ENCODE measurements at regions not wholly inside any gene's neighbourhood (a gene's known extent, or its start where the extent isn't known, plus 50 kb on each side); places are given as distances from the start of the nearest gene placed in this dataset.

DNA sequence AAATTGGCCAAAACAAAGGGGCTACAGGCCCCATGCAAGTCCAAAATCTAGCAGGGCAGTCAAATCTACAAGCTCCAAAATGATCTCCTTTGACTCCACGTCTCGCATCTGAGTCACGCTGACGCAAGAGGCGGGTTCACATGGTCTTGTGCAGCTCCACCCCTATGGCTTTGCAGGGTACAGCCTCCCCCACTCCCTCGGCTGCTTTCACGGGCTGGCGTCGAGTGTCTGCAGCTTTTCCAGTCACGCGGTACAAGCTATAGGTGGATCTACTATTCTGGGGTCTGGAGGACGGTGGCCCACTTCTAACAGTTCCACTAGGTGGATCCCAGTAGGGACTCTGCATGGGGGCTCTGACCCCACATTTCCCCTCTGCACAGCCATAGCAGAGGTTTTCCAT, 99.2 kb upstream of the KCNIP4 start:
- no peak for DNase-seq (ENCODE audit: low spot score)
- Histone ChIP-seq H3K79me1 (ENCODE audit: low read depth, low read length) (no peaks in the 10 kb centered on the region), H3K4me3 (ENCODE audit: low read length in 2 of 2) (no peak overlapping the region), H3K4me2 (ENCODE audit: insufficient read depth, low read length, poor library complexity, severe bottlenecking) (no peak overlapping the region), H3K14ac (ENCODE audit: low read length) (no peak overlapping the region), H3K27me3 (ENCODE audit: control insufficient read depth in 3 of 3, insufficient read depth in 3 of 3, low read depth in 1 of 3, low read length in 3 of 3) (no peaks in the 10 kb centered on the region), H3K9me3 (replicated peaks in 1 of 2; ENCODE audit: control insufficient read depth in 2 of 2, insufficient read depth in 1 of 2, low read depth in 1 of 2, low read length in 2 of 2) (no peaks in the 10 kb centered on the region), H2BK120ac (ENCODE audit: low read depth, low read length) (no peak overlapping the region), H3K4ac (ENCODE audit: low read length) (no peak overlapping the region), H2BK12ac (ENCODE audit: low read length) (no peak overlapping the region), H3K9ac (ENCODE audit: low read depth, low read length, poor library complexity) (no peak overlapping the region), H4K91ac (ENCODE audit: low read depth, low read length, poor library complexity) (no peak overlapping the region), H3K4me1 (ENCODE audit: control insufficient read depth in 2 of 2, insufficient read depth in 1 of 2, low read depth in 1 of 2, low read length in 2 of 2) (no peaks in the 10 kb centered on the region), H3K27ac (replicated peaks; ENCODE audit: low read length) (no peak overlapping the region), H3K18ac (ENCODE audit: low read length) (peak overlapping the region; percentile 23), H4K8ac (ENCODE audit: low read depth, low read length) (no peak overlapping the region), H2BK5ac (ENCODE audit: low read length) (no peak overlapping the region), H3K36me3 (replicated peaks in 1 of 2; ENCODE audit: control insufficient read depth in 2 of 2, insufficient read depth in 2 of 2, low read length in 2 of 2) (no peaks in the 10 kb centered on the region), H2AFZ (ENCODE audit: low read length) (no peak overlapping the region), H2BK15ac (ENCODE audit: low read length) (no peak overlapping the region), H3K23ac (ENCODE audit: low read depth, low read length, poor library complexity) (no peak overlapping the region), H2AK5ac (ENCODE audit: low read depth, low read length) (no peak overlapping the region)
- WGBS, 2 donors (ENCODE audit: extremely low coverage in 2 of 2, insufficient read length in 2 of 2, insufficient replicate concordance in 1 of 2) = no CpG with 5 or more reads among the region's 12 CpGs

DNA sequence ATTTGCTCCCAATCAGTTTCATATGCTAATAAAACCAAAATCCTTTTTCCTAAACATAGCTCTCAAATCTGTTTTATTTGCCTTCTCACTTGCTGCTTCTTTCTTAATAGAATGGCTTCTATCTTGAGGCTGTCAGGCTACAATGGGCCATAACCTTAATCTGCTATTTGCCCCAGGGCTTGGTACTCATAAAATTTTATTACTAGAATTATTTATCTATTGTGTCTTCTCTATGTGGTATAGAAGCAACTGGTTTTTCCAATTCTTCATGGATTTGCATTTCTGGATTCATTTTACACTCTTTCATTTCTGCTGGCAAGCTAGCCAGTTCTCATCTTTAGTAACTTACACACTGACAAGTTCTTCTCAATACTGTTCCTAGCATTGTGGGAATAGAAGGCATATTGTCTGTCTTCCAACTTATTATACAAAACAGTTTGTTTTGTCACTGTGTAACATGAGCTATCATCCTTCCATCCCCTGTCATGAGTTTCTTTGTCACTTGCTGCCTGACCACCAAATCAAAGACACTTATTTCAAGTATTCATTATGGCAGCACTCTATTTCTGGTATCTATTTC, 96.6 kb upstream of the KCNIP4 start:
- H3K36me3 ChIP-seq (replicated peaks in 1 of 2; ENCODE audit: control insufficient read depth in 2 of 2, insufficient read depth in 2 of 2, low read length in 2 of 2) = no peaks in the 10 kb centered on the region
- no peak overlapping the region for H2AFZ ChIP-seq (ENCODE audit: low read length)
- H3K4me2 ChIP-seq (ENCODE audit: insufficient read depth, low read length, poor library complexity, severe bottlenecking) = no peak overlapping the region
- H3K23ac ChIP-seq (ENCODE audit: low read depth, low read length, poor library complexity) = no peak overlapping the region
- H3K14ac ChIP-seq (ENCODE audit: low read length) = no peak overlapping the region
- no peak overlapping the region for H4K91ac ChIP-seq (ENCODE audit: low read depth, low read length, poor library complexity)
- DNase-seq (ENCODE audit: low spot score) = no peak
- H3K4me1 ChIP-seq (ENCODE audit: control insufficient read depth in 2 of 2, insufficient read depth in 1 of 2, low read depth in 1 of 2, low read length in 2 of 2) = no peaks in the 10 kb centered on the region
- no peak overlapping the region for H2BK5ac ChIP-seq (ENCODE audit: low read length)
- H3K18ac ChIP-seq (ENCODE audit: low read length) = no peak overlapping the region
- no peak overlapping the region for H2BK12ac ChIP-seq (ENCODE audit: low read length)
- no peak overlapping the region for H3K9ac ChIP-seq (ENCODE audit: low read depth, low read length, poor library complexity)
- H3K79me1 ChIP-seq (ENCODE audit: low read depth, low read length) = no peaks in the 10 kb centered on the region
- no peaks in the 10 kb centered on the region for H3K9me3 ChIP-seq (replicated peaks in 1 of 2; ENCODE audit: control insufficient read depth in 2 of 2, insufficient read depth in 1 of 2, low read depth in 1 of 2, low read length in 2 of 2)
- no peak overlapping the region for H2BK120ac ChIP-seq (ENCODE audit: low read depth, low read length)
- H3K27ac ChIP-seq (replicated peaks; ENCODE audit: low read length) = no peak overlapping the region
- no peak overlapping the region for H3K4ac ChIP-seq (ENCODE audit: low read length)
- H2BK15ac ChIP-seq (ENCODE audit: low read length) = no peak overlapping the region
- H3K4me3 ChIP-seq (ENCODE audit: low read length in 2 of 2) = no peak overlapping the region
- no peak overlapping the region for H4K8ac ChIP-seq (ENCODE audit: low read depth, low read length)
- H3K27me3 ChIP-seq (ENCODE audit: control insufficient read depth in 3 of 3, insufficient read depth in 3 of 3, low read depth in 1 of 3, low read length in 3 of 3) = no peaks in the 10 kb centered on the region
- no peak overlapping the region for H2AK5ac ChIP-seq (ENCODE audit: low read depth, low read length)

DNA sequence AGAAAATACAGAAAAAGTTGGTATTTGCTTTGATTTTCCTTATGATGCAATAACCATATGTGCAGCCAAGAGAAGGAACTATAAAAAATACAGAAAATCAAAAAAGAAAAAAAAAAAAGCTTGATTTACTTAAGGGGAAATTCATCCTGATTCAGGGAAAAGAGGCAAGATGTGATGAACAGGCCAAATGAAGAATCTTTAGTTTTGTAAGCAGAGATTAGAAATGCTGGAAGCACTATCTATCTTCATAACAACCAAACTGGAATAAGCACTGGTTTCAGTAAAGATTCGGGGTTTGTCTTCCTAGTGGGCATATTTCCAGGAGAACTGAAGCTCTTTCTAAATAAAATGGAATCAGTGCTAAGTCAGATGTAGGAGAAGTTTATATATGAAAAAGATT, 82.9 kb upstream of the KCNIP4 start:
- Histone ChIP-seq H3K23ac (ENCODE audit: low read depth, low read length, poor library complexity) (no peak overlapping the region), H2BK120ac (ENCODE audit: low read depth, low read length) (no peak overlapping the region), H3K79me1 (ENCODE audit: low read depth, low read length) (no peaks in the 10 kb centered on the region), H3K14ac (ENCODE audit: low read length) (no peak overlapping the region), H3K4ac (ENCODE audit: low read length) (no peak overlapping the region), H3K4me1 (ENCODE audit: control insufficient read depth in 2 of 2, insufficient read depth in 1 of 2, low read depth in 1 of 2, low read length in 2 of 2) (no peaks in the 10 kb centered on the region), H2BK5ac (ENCODE audit: low read length) (no peak overlapping the region), H2BK12ac (ENCODE audit: low read length) (no peak overlapping the region), H3K27me3 (ENCODE audit: control insufficient read depth in 3 of 3, insufficient read depth in 3 of 3, low read depth in 1 of 3, low read length in 3 of 3) (no peaks in the 10 kb centered on the region), H3K9ac (ENCODE audit: low read depth, low read length, poor library complexity) (no peak overlapping the region), H4K8ac (ENCODE audit: low read depth, low read length) (no peak overlapping the region), H3K27ac (replicated peaks; ENCODE audit: low read length) (no peak overlapping the region), H3K36me3 (replicated peaks in 1 of 2; ENCODE audit: control insufficient read depth in 2 of 2, insufficient read depth in 2 of 2, low read length in 2 of 2) (no peaks in the 10 kb centered on the region), H3K18ac (ENCODE audit: low read length) (no peak overlapping the region), H2AK5ac (ENCODE audit: low read depth, low read length) (no peak overlapping the region), H3K4me2 (ENCODE audit: insufficient read depth, low read length, poor library complexity, severe bottlenecking) (no peak overlapping the region), H3K9me3 (replicated peaks in 1 of 2; ENCODE audit: control insufficient read depth in 2 of 2, insufficient read depth in 1 of 2, low read depth in 1 of 2, low read length in 2 of 2) (no peaks in the 10 kb centered on the region), H2AFZ (ENCODE audit: low read length) (no peak overlapping the region), H3K4me3 (ENCODE audit: low read length in 2 of 2) (no peak overlapping the region), H2BK15ac (ENCODE audit: low read length) (no peak overlapping the region), H4K91ac (ENCODE audit: low read depth, low read length, poor library complexity) (no peak overlapping the region)
- DNase-seq (ENCODE audit: low spot score) = no peak
- no CpG with 5 or more reads among the region's 1 CpG for WGBS, 2 donors (ENCODE audit: extremely low coverage in 2 of 2, insufficient read length in 2 of 2, insufficient replicate concordance in 1 of 2)

DNA sequence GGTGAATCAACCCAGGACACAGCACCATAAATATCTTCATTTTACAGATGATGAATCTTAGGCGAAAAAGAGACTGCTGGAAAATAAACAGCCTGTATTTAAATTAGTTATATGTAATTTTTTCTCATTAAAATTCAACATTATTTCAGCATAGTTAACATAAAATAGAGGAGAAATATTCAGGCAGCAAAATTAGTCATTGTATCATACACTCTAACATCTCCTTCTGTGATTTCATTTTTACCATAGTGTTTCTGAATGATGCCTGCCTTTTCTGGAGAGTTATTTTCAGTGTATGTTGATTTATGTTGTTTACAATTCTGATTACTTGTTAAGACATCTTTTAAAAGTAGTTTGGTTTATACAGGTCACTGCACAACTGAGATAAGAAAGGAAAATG, 82.3 kb upstream of the KCNIP4 start:
- no peak for DNase-seq (ENCODE audit: low spot score)
- H3K14ac ChIP-seq (ENCODE audit: low read length) = no peak overlapping the region
- H2BK15ac ChIP-seq (ENCODE audit: low read length) = no peak overlapping the region
- no peaks in the 10 kb centered on the region for H3K36me3 ChIP-seq (replicated peaks in 1 of 2; ENCODE audit: control insufficient read depth in 2 of 2, insufficient read depth in 2 of 2, low read length in 2 of 2)
- no CpG with 5 or more reads among the region's 1 CpG for WGBS, 2 donors (ENCODE audit: extremely low coverage in 2 of 2, insufficient read length in 2 of 2, insufficient replicate concordance in 1 of 2)
- no peak overlapping the region for H4K91ac ChIP-seq (ENCODE audit: low read depth, low read length, poor library complexity)
- H3K27me3 ChIP-seq (ENCODE audit: control insufficient read depth in 3 of 3, insufficient read depth in 3 of 3, low read depth in 1 of 3, low read length in 3 of 3) = no peaks in the 10 kb centered on the region
- H2BK12ac ChIP-seq (ENCODE audit: low read length) = no peak overlapping the region
- H2BK120ac ChIP-seq (ENCODE audit: low read depth, low read length) = no peak overlapping the region
- no peaks in the 10 kb centered on the region for H3K79me1 ChIP-seq (ENCODE audit: low read depth, low read length)
- no peak overlapping the region for H3K23ac ChIP-seq (ENCODE audit: low read depth, low read length, poor library complexity)
- no peak overlapping the region for H2AK5ac ChIP-seq (ENCODE audit: low read depth, low read length)
- no peak overlapping the region for H4K8ac ChIP-seq (ENCODE audit: low read depth, low read length)
- no peak overlapping the region for H3K9ac ChIP-seq (ENCODE audit: low read depth, low read length, poor library complexity)
- H3K4ac ChIP-seq (ENCODE audit: low read length) = no peak overlapping the region
- H3K4me2 ChIP-seq (ENCODE audit: insufficient read depth, low read length, poor library complexity, severe bottlenecking) = no peak overlapping the region
- no peak overlapping the region for H3K18ac ChIP-seq (ENCODE audit: low read length)
- no peak overlapping the region for H2AFZ ChIP-seq (ENCODE audit: low read length)
- no peak overlapping the region for H3K27ac ChIP-seq (replicated peaks; ENCODE audit: low read length)
- H3K9me3 ChIP-seq (replicated peaks in 1 of 2; ENCODE audit: control insufficient read depth in 2 of 2, insufficient read depth in 1 of 2, low read depth in 1 of 2, low read length in 2 of 2) = no peaks in the 10 kb centered on the region
- no peak overlapping the region for H3K4me3 ChIP-seq (ENCODE audit: low read length in 2 of 2)
- H2BK5ac ChIP-seq (ENCODE audit: low read length) = no peak overlapping the region
- H3K4me1 ChIP-seq (ENCODE audit: control insufficient read depth in 2 of 2, insufficient read depth in 1 of 2, low read depth in 1 of 2, low read length in 2 of 2) = no peaks in the 10 kb centered on the region

Data from neuronal stem cell (in vitro differentiated cells).